GM06990 (cell line): ENCODE measurements at regions not wholly inside any gene's neighbourhood (a gene's known extent, or its start where the extent isn't known, plus 50 kb on each side); places are given as distances from the start of the nearest gene placed in this dataset.

ENCODE experiments used
- DNase-seq: peaks from one replicate; pipeline ENCODE4 v3.0.0-alpha.2; 2011; ENCODE audit not compliant: insufficient read length; ENCODE audit errors: extremely low read depth
- H3K27me3 ChIP-seq: replicated peaks from 2 replicates; pipeline ENCODE4 v1.6.0; 2011; ENCODE audit warnings: low read length; ENCODE audit not compliant: control insufficient read depth, insufficient read depth
- H3K36me3 ChIP-seq: 2 replicates; pipeline ENCODE4 v1.5.1; 2011; ENCODE audit warnings: low read length; ENCODE audit not compliant: control insufficient read depth, insufficient read depth
- H3K4me3 ChIP-seq: replicated peaks from 2 replicates; pipeline ENCODE4 v1.5.1; 2011; ENCODE audit warnings: low read depth, mild to moderate bottlenecking, control low read depth, low read length
- TF ChIP-seq, protein P1 (sequence below): IDR thresholded peaks from 2 replicates; pipeline ENCODE4 v1.5.1; 2011; ENCODE audit warnings: low read length, control low read depth, mild to moderate bottlenecking, inconsistent platforms; ENCODE audit not compliant: insufficient read depth, poor library complexity, severe bottlenecking

DNA sequence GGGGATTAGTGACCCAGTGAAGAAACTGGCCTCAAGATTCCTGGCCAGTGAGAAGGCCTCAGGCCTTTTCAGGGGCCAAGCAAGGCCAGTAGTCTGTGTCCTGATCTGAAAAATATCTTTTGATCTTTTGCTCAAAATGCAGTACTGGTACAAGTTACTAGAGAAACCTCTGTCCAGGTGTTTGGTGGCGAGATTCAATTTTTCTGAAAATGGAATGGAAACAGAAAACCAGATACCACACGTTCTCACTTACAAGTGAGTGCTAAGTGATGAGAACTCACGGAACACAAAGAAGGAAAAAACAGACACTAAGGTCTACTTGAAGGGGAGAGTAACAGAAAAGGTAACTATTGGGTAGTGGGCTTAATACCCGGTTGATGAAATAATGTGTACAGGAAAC lies 463.4 kb downstream of the ZIC1 start:
- H3K4me3 ChIP-seq = no peak overlapping the region
- no peaks in the 10 kb centered on the region for H3K36me3 ChIP-seq
- DNase-seq = no peak
- TF ChIP-seq, protein P1, sequence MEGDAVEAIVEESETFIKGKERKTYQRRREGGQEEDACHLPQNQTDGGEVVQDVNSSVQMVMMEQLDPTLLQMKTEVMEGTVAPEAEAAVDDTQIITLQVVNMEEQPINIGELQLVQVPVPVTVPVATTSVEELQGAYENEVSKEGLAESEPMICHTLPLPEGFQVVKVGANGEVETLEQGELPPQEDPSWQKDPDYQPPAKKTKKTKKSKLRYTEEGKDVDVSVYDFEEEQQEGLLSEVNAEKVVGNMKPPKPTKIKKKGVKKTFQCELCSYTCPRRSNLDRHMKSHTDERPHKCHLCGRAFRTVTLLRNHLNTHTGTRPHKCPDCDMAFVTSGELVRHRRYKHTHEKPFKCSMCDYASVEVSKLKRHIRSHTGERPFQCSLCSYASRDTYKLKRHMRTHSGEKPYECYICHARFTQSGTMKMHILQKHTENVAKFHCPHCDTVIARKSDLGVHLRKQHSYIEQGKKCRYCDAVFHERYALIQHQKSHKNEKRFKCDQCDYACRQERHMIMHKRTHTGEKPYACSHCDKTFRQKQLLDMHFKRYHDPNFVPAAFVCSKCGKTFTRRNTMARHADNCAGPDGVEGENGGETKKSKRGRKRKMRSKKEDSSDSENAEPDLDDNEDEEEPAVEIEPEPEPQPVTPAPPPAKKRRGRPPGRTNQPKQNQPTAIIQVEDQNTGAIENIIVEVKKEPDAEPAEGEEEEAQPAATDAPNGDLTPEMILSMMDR = no peak
- no peaks in the 10 kb centered on the region for H3K27me3 ChIP-seq

DNA sequence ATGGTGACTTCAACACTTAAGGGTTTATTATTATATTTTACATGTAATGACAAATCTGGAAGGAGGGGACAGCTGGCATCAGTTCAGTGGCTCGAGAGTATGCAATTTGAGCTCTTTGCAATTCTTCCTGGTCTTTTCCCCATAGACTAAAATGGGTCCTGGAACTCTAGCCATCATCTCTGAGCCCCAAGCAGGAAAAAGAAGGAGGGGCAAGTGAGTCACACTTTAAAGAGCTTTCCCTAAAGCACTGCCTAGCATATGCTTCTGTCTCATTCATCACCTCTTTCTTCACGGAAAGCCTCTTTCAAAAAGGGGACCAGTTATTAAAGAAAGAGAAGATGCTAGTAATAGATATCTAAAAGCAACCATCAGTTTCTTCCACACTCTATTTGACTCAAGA lies 466.3 kb downstream of the ZIC1 start:
- Histone ChIP-seq H3K4me3 (no peak overlapping the region), H3K27me3 (no peaks in the 10 kb centered on the region), H3K36me3 (no peaks in the 10 kb centered on the region)
- DNase-seq = no peak
- TF ChIP-seq, protein P1 = no peak

DNA sequence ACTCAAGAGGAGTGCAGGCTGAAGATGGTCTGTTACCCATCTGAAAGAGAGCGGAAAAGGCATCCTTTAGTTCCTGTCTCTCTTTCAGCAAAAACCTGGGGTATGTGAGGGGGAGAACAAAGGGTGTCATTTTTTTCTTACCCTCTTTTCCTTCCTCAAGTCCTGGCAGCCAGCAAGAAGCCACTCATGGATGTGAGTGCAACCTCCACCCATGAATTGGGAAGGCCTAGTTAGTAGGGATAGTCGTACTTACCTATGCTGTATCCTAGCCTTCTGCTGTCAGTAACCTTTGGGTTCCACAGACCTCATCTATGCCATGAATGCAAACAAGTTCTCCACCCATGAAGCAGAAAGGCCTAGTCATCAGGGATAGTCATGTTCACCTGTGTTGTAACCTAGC lies 472.8 kb downstream of the ZIC1 start:
- no peak for DNase-seq
- no peaks in the 10 kb centered on the region for H3K27me3 ChIP-seq
- H3K4me3 ChIP-seq = no peak overlapping the region
- TF ChIP-seq, protein P1 = no peak
- no peaks in the 10 kb centered on the region for H3K36me3 ChIP-seq

DNA sequence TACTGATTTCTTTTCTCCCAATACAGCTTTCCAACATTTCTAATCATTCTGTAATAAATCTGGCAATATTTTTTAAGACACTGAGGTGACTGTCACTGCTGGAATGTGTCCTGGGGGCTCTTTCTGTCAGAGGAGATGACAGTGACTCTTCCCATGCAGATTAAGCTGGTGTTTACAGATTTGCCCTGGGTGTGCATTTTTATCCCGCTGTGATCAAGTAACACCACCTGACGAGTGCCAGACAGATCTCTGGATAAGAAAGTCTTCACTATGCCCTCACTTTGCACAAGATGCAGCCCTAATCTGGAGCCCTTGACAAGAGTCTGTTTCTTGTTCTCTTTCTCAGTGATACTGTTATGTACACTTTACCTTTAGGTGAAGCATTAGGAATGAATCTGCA lies 477.7 kb downstream of the ZIC1 start:
- TF ChIP-seq, protein P1 = no peak
- Histone ChIP-seq H3K36me3 (no peaks in the 10 kb centered on the region), H3K27me3 (no peaks in the 10 kb centered on the region), H3K4me3 (no peak overlapping the region)
- no peak for DNase-seq

DNA sequence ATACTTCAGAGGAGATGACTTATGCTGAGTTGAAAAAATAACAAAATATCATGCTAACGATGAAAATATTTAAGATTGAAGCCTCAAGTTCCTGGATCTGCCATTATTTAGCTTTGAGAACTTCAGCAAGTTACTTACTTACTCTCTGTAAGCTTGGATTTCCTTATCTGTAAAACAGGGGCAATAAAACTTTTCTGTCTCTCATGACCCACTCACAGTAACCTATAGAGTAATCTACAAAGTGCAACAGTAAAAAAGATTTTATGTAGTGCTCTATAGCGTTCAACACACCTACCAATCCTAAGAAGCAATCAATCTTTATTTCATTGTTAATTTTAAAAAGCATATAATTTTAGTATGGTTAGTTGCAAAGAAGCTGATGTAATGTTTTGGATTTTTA lies 478.6 kb downstream of the ZIC1 start:
- no peak for DNase-seq
- Histone ChIP-seq H3K36me3 (no peaks in the 10 kb centered on the region), H3K27me3 (no peaks in the 10 kb centered on the region), H3K4me3 (no peak overlapping the region)
- TF ChIP-seq, protein P1 = no peak

DNA sequence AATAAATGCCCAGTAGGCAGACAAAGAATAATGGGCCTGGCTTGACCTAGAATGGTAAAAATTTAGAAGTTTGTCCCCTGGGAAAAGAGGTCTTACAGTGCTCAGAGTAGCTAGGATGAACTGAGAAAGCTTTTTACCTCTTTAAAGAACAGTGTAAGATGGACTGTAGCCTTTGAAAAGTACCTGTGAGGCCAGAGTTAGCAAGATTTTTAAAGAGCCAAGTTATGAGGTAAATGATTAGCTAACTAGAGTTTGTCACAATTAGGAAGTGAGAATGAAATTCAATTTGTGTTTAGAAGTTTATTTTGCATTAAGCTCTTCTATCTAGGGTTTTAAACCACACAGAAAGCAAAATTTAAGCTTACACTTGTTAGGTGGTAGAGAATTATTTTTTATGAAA lies 480.9 kb downstream of the ZIC1 start:
- H3K27me3 ChIP-seq = no peaks in the 10 kb centered on the region
- no peak overlapping the region for H3K4me3 ChIP-seq
- no peak for DNase-seq
- H3K36me3 ChIP-seq = no peaks in the 10 kb centered on the region
- TF ChIP-seq, protein P1 = no peak
